Hypothalamus (tissue), 51 donors: ENCODE measurements at regions not wholly inside any gene's neighbourhood (a gene's known extent, or its start where the extent isn't known, plus 50 kb on each side); places are given as distances from the start of the nearest gene placed in this dataset.

ENCODE experiments used
- DNase-seq, 51 donors: peaks; one replicate each; lab custom pipeline; 2025; lab: John Stamatoyannopoulos, UW

DNA sequence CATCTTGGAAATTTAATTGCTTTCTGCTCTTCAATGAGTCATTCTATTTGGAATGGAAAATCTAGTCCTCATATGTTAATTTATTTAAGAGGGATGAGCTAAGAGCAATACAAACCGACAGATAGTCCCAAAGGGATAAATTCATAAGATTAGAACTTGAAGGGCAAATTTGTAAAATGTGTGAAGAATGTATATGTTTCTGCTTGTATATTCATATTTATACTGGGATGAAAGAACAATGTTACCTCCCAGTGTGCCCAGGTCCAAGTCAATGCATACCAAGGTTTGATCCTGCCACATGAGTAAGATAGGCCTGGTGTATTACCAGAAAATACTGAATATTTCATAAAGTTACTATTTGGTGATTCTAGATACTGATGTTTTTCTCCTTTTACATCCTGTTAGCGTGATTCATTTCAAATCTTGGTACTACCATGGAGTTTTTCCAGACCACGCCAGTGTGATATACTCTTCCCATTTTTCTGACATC is 255.6 kb upstream of the SEMA6D start:
- DNase-seq: no peak

- no peak for DNase-seq
Measured at GRCh38 chr15:47466357-47466756, 250.9 kb upstream of the SEMA6D start.

DNA sequence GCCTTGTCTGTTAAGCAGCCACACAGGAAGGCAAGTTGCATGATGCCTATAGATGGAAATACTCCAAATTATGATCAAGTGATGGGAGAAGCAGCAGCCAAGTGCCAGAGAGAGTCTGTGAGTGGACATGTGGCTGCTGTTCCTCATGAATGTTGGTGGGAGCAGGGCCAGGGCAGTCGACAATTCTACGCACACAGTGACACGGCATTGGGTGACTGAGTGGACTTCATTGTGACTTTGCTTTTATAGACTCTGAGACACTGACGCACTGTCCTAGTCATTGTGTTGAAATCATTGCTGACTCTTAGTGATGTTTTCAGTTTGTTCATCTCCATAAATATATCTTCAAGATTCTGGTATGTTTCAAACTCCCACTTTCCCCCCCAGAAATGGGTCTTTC is 246.3 kb upstream of the SEMA6D start:
- peak in 1 of 51 donors; percentile 1 for DNase-seq

- DNase-seq: peak in 2 of 51 donors; percentile 1 to 2
Measured at GRCh38 chr15:47473106-47473725, 244.1 kb upstream of the SEMA6D start.

DNA sequence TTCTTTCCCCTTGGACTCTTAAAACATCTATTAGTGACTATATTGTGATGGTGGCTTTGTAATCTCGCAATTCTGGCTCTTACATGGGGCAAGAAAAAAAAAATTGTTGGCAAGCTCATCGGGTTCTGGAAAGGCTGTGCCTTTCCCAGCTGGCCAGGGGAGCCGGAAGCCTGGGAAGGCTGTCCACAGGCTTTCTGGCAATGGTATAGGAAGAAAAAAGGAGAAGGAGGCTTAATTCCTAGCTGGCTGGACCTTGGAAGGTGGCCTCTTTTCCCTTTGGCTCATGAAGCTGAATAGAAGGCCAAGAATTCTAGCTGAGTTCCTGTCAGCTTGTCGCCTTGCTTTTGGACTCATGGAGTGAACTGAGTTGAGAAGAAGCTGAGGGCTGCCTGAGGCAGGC is 243.5 kb upstream of the SEMA6D start:
- DNase-seq: peak in 29 of 51 donors; percentile 2 to 69 (median 28)

- DNase-seq: no peak
Measured at GRCh38 chr15:47475336-47475735, 242.0 kb upstream of the SEMA6D start.

- DNase-seq: no peak
Measured at GRCh38 chr15:47477341-47477740, 240.0 kb upstream of the SEMA6D start.

- DNase-seq: no peak
Measured at GRCh38 chr15:47484059-47484458, 233.2 kb upstream of the SEMA6D start.

DNA sequence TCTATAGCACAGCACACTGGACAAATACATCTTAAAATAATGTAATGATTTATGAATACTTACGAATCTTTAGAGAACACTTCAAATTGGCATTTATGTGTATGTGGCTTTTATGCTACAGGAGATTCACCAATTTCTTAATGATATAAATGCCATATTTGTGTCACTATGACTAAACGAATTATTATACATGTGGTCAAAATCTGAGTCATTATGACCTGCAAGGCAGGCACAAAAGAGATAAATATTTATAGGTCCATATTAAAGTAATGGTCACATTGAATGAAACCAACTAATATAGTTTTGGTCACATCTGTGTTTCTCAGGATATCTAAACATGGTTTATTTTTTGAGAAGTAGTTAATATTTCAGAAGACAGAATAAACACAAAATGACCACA is 232.3 kb upstream of the SEMA6D start:
- DNase-seq: no peak

GRCh38 chr15:47485419-47485818 is 231.9 kb upstream of the SEMA6D start:
- no peak for DNase-seq

DNA sequence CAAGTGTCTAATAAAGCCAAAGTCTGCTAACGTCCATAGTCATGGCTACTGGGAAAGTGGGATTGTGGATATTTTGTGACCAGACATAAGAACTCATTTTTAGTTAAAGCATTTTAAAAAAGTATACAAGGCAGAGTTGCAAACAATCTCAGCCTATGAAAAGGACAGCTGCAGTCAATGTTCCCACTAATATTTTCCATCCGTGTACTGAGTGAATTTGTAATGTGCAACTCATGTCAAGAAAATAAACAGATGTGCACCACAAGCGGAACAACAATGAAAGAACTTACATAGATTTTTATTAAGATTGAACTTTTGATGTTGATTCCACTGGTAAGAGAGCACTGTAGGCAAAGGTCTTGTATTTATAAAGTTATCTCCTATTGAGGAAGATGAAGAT is 231.3 kb upstream of the SEMA6D start:
- DNase-seq: no peak

DNA sequence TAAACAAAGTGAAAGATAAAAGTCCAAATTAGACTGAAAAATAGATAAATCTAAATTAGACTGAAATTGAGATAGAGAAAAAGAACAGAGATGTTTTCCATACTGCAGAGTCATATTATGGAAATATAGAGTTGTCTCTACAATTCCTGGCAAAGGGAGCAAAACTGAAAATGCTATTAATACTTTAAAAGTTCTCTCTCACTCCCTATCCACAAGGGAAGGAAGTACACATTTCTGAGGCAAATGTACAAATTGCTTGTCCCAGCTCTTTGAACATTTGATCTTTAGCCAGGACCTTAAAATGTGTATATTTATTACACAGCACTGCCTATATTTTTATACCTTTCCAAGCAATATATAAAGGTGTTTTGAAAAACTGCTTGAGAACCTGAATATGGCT is 225.1 kb upstream of the SEMA6D start:
- no peak for DNase-seq

DNA sequence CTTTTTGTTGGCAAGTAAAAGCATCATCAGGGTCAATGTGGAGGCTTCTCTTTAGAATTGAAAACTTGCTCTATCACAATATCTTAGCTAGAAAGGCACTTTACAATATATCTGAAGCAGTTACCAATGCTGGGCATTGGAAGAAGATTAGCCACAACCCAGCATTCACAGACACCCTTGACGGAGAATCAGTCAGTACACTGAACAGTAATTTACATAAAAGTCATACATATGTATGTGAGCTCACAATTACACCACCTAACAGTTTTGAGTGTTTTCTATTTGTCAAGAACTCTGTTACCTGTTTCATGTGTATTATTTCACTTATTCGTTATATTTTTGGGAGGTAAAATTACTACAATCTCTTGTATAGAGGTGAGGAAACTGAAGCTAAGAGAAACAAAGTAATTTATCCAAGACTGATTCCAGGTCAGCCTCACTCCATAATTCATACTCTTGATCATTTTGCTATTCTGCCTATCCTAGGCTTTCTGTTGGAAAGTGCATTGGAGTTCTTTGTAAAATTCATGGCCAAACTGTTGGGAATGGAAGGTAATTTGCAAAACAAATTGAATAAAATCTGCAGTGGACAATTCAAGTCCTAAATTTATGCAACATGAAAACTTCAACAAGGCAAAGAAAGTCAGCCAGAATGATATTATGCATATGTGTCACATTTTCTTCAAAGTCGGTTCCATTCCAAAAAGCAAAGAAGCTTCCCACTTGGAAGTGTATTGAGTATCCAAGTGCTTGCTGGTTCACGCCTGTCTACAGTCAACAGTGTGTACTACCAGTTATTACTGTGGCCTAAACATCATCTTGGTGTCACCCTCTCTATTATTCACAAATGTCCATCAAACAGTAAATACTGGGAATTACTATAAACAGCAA is 223.7 kb upstream of the SEMA6D start:
- no peak for DNase-seq

- no peak for DNase-seq
Measured at GRCh38 chr15:47496343-47497185, 220.7 kb upstream of the SEMA6D start.

DNA sequence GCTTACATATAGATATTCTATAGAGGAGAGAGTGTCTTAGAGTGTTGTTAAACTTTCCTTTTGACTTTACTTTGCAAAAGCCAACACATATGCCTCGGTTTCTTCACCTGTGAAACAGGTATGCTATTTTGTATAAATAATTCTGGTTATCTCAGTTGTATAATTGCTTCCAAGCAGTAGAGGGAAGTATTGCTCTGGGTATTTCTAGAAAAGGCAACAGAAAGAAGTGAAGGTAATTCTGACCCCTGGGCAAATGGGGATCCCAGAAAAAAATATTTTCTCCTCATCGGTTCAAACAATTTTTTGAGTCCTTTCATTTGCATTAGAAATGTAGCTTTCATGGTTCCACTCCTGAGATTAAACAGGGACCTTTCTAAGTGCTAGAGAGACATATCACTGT is 216.5 kb upstream of the SEMA6D start:
- DNase-seq: no peak

DNA sequence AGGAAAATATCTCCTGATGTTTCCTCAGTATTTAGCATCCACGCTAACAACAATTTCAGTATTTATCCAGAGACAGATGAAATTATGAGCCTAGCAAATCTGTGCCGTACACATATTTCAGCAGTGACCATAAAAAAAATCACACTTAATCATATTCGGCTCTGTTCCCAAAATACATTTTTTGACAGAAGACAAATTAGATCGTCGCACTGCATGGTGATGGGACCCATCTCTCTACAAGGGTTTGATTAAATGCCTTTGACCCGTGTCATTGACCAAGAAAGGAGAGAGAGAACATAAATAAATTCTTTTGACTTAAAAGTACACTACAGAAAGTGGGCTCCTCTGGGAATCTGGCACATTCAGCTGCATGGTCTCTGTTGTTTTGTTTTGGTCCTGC is 215.3 kb upstream of the SEMA6D start:
- DNase-seq: no peak

DNA sequence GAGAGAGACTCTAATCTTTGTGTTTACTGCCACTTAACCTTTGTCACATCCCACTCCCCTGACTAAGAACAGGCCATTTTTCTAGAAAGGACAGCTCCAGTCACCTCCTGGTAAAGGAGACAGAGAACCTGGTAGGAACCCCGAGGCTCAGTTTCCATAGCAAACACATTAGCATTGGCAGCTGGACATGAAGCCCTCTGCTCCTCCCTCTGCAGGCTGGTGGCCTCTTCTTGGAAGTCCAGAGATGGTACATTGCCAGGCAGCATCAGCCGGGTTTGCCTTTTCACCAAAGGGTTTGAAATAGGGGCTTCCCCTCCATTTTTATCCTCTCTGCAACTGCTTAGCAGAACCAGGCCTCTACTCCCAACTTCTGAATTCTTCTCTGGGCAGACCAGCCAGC is 213.4 kb upstream of the SEMA6D start:
- peak in 8 of 51 donors; percentile 7 to 35 (median 12) for DNase-seq

GRCh38 chr15:47504624-47505256 is 212.6 kb upstream of the SEMA6D start:
- peak in 9 of 51 donors; percentile 1 to 34 (median 7) for DNase-seq

DNA sequence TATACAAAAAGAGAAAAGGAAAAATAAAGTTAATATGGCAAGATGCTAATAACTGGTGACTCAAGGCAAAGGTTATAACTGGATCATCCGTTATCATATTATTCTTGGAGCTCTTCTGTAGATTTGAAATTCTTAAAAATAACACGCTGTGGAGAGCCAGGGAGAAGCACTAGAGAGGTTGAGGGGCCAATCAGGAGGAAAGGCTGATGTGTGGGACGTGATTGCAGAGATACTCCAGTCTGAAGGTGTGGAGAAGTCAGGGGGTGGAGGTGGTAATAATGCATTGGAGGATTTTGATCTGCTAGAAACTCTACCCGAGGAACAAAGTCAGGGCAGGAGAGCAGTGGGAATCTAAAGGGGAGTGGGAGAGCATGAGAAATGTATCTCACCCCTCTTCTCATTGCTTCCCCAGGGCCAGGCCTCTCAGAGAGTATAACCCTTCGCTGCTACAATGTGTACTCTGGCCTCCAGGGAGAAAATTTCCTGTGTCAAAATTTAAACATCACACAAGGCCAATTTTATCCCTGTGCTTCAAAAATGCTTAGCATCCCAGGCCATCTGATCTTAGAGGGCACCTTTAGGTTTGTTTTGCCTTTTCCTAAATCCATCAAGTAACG is 211.5 kb upstream of the SEMA6D start:
- no peak for DNase-seq
